ENCODE measurements at regions not wholly inside any gene's neighbourhood (a gene's known extent, or its start where the extent isn't known, plus 50 kb on each side); places are given as distances from the start of the nearest gene placed in this dataset.
"Not testable (repeated sequence)": the region's sequence is repeated elsewhere in the genome, so short reads cannot be mapped to it uniquely, and the experiment has no call there.

GRCh38 chr1:41994195-41994894 lies 75.6 kb upstream of the HIVEP3 start:
- no peak for DNase-seq (ENCODE audit: low read depth in 1 of 2, low spot score in 1 of 2)

GRCh38 chr1:41983451-41983850 lies 64.7 kb upstream of the HIVEP3 start:
- no peak for DNase-seq (ENCODE audit: low read depth in 1 of 2, low spot score in 1 of 2)

GRCh38 chr1:41981796-41982195 lies 63.1 kb upstream of the HIVEP3 start:
- no peak for DNase-seq (ENCODE audit: low read depth in 1 of 2, low spot score in 1 of 2)

- no peak for DNase-seq (ENCODE audit: low read depth in 1 of 2, low spot score in 1 of 2)
These were observed 62.3 kb upstream of the HIVEP3 start for GRCh38 chr1:41980827-41981653.

- DNase-seq (ENCODE audit: low read depth in 1 of 2, low spot score in 1 of 2): no peak
These were observed 60.3 kb upstream of the HIVEP3 start for GRCh38 chr1:41978986-41979385.

DNA sequence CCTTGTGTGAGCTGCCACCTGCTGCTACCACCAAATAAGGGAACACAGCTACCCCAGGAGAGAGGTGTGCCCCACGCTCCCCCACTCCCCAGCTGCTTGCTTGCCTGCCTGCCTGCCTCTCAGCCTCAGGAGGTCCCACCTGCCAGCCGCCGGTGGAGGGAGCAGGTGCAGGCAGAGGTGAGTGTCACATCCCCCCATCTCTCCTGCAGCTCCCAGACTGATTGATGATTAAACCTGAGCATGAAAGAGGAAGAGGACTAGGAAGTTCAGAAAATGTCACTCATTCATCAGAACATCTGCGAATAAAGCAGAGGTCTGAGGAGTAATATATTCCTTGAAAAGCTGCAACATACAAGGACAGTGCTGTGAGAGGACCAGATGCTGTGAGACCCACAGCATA lies 58.6 kb upstream of the HIVEP3 start:
- DNase-seq (ENCODE audit: low read depth in 1 of 2, low spot score in 1 of 2): no peak

DNA sequence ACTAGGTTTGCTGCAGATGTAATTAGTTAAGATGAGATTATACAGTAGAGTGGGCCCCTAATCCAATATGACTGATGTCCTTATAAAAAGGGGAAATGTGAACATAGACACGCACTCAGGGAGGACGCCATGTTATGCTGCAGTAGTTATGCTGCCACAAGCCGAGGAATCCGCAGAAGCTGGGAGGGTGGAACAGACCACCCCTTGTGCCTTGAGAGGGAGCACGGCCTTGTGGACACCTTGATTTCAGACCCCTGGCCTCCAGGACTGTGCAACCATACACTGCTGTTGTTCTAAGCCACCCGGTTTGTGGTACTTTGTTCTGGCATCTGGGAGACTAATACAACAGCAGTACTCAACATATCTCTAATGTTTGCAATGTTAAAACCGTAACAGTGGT lies 57.9 kb upstream of the HIVEP3 start:
- no peak for DNase-seq (ENCODE audit: low read depth in 1 of 2, low spot score in 1 of 2)

DNA sequence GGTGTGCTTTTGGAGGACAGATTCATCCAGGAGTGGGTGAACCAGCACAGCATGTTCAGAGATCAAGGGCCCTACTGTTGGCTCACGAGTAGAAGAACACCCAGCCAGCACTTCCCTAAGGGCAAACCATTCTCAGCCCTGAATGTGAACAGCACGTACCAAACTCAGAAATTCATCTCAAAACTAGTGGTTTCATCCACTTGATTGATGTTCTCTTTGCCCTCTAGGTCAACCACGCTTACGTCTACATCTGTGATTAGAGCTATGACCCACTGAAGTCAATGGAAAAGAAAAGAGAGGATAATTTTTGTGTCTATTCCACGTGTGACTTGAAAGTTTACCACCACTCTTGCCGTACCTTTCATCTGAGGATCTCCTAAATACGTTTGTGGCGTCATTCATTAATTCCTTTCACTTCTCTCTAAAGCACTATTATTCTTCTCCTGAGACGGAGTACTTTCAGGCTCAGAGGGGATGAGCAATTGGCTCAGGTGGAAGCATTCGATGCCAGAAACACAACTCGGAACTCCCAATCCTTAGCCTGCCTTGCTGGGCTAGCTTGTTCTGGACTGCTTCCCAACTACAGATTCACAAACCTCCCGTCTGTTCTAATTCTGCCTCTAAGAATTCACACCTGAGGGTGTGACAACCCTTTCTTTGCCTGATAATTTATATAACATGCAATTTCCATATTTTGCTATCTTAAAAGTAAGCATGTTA lies 57.3 kb upstream of the HIVEP3 start:
- no peak for DNase-seq (ENCODE audit: low read depth in 1 of 2, low spot score in 1 of 2)

DNA sequence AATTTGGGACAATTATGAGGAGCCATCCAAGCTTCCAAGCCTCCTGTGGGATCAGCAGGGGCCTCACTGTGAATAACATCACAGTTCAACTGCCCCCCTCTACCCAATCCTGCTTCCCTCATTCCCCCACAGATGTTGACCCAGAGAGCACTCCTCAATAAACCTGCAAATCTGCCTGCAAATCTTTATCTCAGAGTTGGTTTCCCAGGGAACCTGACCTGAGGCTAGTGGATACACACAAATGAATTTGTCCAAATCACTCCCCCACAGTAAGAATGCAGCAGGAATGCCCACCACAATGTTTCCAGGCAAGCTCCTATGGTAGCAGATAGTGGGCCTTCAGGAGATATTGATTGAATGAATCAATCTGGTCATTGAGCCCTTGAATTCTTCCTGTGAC lies 56.4 kb upstream of the HIVEP3 start:
- DNase-seq (ENCODE audit: low read depth in 1 of 2, low spot score in 1 of 2): no peak

GRCh38 chr1:41968557-41968956 lies 49.8 kb upstream of the HIVEP3 start:
- DNase-seq (ENCODE audit: low read depth in 1 of 2, low spot score in 1 of 2): not testable (repeated sequence)
